ENCODE measurements at regions not wholly inside any gene's neighbourhood (a gene's known extent, or its start where the extent isn't known, plus 50 kb on each side); places are given as distances from the start of the nearest gene placed in this dataset.

DNA sequence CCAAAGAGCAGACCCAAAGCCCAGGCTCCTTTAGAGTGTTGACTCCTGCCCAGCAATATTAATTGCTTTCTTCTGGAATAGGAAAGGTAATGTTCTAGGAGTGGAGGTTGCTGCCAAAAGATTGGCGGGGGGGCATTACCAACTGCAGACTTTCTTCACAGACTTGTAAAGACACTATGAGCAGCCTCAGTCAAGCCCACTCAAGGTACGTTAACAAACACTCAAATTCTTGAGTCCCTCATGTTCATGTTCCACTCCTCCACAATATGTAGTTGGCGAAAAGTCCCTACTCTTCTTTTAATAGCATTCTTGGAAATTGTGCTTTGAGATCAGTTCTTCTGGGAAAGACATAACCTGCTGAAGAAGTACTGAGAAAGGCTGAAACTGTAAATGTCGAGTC lies 409.2 kb upstream of the KIF2A start:
- Histone ChIP-seq H3K4me1 (no peaks in the 10 kb centered on the region), H3K4me2 (no peak overlapping the region), H3K4me3 (no peak overlapping the region), H3K9me3 (peaks cover 28% of the 10 kb centered on the region; the same call in 2 of the 3 replicates), H3K27ac (no peak overlapping the region)
- DNase-seq (ENCODE audit: low read depth in 1 of 2, low spot score in 1 of 2): no peak
- FAIRE-seq: no peak
- TF ChIP-seq, protein P1, sequence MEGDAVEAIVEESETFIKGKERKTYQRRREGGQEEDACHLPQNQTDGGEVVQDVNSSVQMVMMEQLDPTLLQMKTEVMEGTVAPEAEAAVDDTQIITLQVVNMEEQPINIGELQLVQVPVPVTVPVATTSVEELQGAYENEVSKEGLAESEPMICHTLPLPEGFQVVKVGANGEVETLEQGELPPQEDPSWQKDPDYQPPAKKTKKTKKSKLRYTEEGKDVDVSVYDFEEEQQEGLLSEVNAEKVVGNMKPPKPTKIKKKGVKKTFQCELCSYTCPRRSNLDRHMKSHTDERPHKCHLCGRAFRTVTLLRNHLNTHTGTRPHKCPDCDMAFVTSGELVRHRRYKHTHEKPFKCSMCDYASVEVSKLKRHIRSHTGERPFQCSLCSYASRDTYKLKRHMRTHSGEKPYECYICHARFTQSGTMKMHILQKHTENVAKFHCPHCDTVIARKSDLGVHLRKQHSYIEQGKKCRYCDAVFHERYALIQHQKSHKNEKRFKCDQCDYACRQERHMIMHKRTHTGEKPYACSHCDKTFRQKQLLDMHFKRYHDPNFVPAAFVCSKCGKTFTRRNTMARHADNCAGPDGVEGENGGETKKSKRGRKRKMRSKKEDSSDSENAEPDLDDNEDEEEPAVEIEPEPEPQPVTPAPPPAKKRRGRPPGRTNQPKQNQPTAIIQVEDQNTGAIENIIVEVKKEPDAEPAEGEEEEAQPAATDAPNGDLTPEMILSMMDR (IDR thresholded peaks at IDR 0.05): no peak
- TF ChIP-seq HDAC2 (IDR thresholded peaks at IDR 0.05): no peak
- TF ChIP-seq, protein P2, sequence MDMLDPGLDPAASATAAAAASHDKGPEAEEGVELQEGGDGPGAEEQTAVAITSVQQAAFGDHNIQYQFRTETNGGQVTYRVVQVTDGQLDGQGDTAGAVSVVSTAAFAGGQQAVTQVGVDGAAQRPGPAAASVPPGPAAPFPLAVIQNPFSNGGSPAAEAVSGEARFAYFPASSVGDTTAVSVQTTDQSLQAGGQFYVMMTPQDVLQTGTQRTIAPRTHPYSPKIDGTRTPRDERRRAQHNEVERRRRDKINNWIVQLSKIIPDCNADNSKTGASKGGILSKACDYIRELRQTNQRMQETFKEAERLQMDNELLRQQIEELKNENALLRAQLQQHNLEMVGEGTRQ (IDR thresholded peaks at IDR 0.05): no peak
- no peak for TF ChIP-seq EHF (CRISPR knock-in tag; IDR thresholded peaks at IDR 0.05)
- no peak for TF ChIP-seq POLR2AphosphoS2 (conservative IDR thresholded peaks at IDR 0.05; ENCODE audit: low read length)
- ChIA-PET CTCF (no interaction called here), POLR2A (no interaction called here)
- no peak for ATAC-seq
- WGBS (ENCODE audit: missing lambda C conversion rate): 15% methylated on average over 4 of the region's 4 CpGs

DNA sequence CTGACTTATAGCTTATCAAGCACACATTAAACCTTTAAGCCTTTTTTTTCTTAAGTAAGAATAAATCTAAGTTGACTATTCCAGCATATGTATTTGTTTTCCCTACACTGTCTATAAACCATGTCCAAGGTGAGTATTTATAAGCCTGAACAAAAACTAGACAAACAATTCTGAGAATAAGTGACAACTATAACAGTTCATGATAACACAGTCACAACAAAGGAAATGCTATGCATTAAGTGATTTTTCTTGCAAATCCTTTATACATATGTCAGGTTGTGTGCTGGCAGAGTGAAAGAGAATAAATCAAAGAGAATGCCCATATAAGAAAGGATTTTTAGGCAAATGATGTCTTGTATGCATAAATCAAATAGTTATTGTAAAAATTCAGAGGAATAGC lies 408.8 kb upstream of the KIF2A start:
- H3K4me2 ChIP-seq: no peak overlapping the region
- no peak for DNase-seq (ENCODE audit: low read depth in 1 of 2, low spot score in 1 of 2)
- POLR2A ChIA-PET: no interaction called here
- no peak overlapping the region for H3K27ac ChIP-seq
- ATAC-seq: no peak
- FAIRE-seq: no peak
- TF ChIP-seq TP53 (CRISPR knock-in tag; IDR thresholded peaks at IDR 0.05): no peak
- no peak for TF ChIP-seq CHD4 (IDR thresholded peaks at IDR 0.05; ENCODE audit: borderline replicate concordance)
- TF ChIP-seq, protein P3, sequence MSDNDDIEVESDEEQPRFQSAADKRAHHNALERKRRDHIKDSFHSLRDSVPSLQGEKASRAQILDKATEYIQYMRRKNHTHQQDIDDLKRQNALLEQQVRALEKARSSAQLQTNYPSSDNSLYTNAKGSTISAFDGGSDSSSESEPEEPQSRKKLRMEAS (IDR thresholded peaks at IDR 0.05): no peak
- TF ChIP-seq, protein P2 (IDR thresholded peaks at IDR 0.05): no peak
- TF ChIP-seq CHD2 (IDR thresholded peaks at IDR 0.05; ENCODE audit: low read length, partially characterized antibody): no peak
- no peak for TF ChIP-seq KDM1A (IDR thresholded peaks at IDR 0.05; ENCODE audit: low read depth)
- no peak for TF ChIP-seq FOXS1 (CRISPR knock-in tag; IDR thresholded peaks at IDR 0.05)
- TF ChIP-seq BHLHE40 (IDR thresholded peaks at IDR 0.05; ENCODE audit: low read depth, low read length): no peak
- no peak for TF ChIP-seq NR3C1 (IDR thresholded peaks at IDR 0.05)
- TF ChIP-seq SREBF2 (IDR thresholded peaks at IDR 0.05): no peak
- TF ChIP-seq, protein P4, sequence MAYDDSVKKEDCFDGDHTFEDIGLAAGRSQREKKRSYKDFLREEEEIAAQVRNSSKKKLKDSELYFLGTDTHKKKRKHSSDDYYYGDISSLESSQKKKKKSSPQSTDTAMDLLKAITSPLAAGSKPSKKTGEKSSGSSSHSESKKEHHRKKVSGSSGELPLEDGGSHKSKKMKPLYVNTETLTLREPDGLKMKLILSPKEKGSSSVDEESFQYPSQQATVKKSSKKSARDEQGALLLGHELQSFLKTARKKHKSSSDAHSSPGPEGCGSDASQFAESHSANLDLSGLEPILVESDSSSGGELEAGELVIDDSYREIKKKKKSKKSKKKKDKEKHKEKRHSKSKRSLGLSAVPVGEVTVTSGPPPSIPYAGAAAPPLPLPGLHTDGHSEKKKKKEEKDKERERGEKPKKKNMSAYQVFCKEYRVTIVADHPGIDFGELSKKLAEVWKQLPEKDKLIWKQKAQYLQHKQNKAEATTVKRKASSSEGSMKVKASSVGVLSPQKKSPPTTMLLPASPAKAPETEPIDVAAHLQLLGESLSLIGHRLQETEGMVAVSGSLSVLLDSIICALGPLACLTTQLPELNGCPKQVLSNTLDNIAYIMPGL (CRISPR knock-in tag; IDR thresholded peaks at IDR 0.05; ENCODE audit: borderline replicate concordance): no peak
- no peak for TF ChIP-seq CBX2 (IDR thresholded peaks at IDR 0.05; ENCODE audit: borderline replicate concordance, low read depth)
- TF ChIP-seq RCOR1 (IDR thresholded peaks at IDR 0.05; ENCODE audit: low read depth, low read length): no peak
- no peak for TF ChIP-seq EHF (CRISPR knock-in tag; IDR thresholded peaks at IDR 0.05)
- TF ChIP-seq FOSB (CRISPR knock-in tag; IDR thresholded peaks at IDR 0.05): no peak
- TF ChIP-seq POLR2A (IDR thresholded peaks at IDR 0.05; ENCODE audit: low read length): no peak
- TF ChIP-seq, protein P5, sequence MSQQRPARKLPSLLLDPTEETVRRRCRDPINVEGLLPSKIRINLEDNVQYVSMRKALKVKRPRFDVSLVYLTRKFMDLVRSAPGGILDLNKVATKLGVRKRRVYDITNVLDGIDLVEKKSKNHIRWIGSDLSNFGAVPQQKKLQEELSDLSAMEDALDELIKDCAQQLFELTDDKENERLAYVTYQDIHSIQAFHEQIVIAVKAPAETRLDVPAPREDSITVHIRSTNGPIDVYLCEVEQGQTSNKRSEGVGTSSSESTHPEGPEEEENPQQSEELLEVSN (IDR thresholded peaks at IDR 0.05; ENCODE audit: borderline replicate concordance, low read depth): no peak
- TF ChIP-seq FOSL2 (IDR thresholded peaks at IDR 0.05): no peak
- TF ChIP-seq FOSL2 (CRISPR knock-in tag; IDR thresholded peaks at IDR 0.05): no peak
- no peak for TF ChIP-seq NFE2L2 (conservative IDR thresholded peaks at IDR 0.05; ENCODE audit: low read length)
- CTCF ChIA-PET: interaction anchor here (1.4 kb wide), 1 partner anchor 9 kb away, joined by 3 read pairs; no protein-coding TSS in a partner anchor
- H3K4me1 ChIP-seq: no peaks in the 10 kb centered on the region
- H3K9me3 ChIP-seq: peaks cover 28% of the 10 kb centered on the region; the same call in 2 of the 3 replicates
- no peak overlapping the region for H3K4me3 ChIP-seq
